ENCODE measurements at regions not wholly inside any gene's neighbourhood (a gene's known extent, or its start where the extent isn't known, plus 50 kb on each side); places are given as distances from the start of the nearest gene placed in this dataset.

GRCh38 chr1:193960499-193960898 lies 774.1 kb upstream of the B3GALT2 start:
- intact Hi-C loops (cut with micrococcal nuclease) = no loop called here
- POLR2A ChIA-PET = interaction anchor here (0.5 kb wide), 1 partner anchor 10 kb away, joined by 3 read pairs; no protein-coding TSS in a partner anchor
- Mint-ChIP-seq H3K4me1 (ENCODE audit: insufficient read depth, unreplicated experiment) (no peaks in the 10 kb centered on the region), H3K27me3 (ENCODE audit: insufficient read depth, unreplicated experiment) (no peaks in the 10 kb centered on the region), H3K9me3 (ENCODE audit: unreplicated experiment) (peaks cover 8% of the 10 kb centered on the region), H3K36me3 (ENCODE audit: insufficient read depth, unreplicated experiment) (no peaks in the 10 kb centered on the region), H3K27ac (ENCODE audit: low read depth, unreplicated experiment) (no peak overlapping the region), H3K4me3 (ENCODE audit: unreplicated experiment) (no peak overlapping the region)
- no peak for DNase-seq (ENCODE audit: unreplicated experiment)
- CTCF ChIA-PET = no interaction called here
- TF ChIP-seq CTCF (IDR thresholded peaks at IDR 0.05; ENCODE audit: unreplicated experiment) = no peak
- no TSS peak for BruUV-seq (replicated peaks)

GRCh38 chr1:193960040-193960439 lies 773.6 kb upstream of the B3GALT2 start:
- Mint-ChIP-seq H3K36me3 (ENCODE audit: insufficient read depth, unreplicated experiment) (no peaks in the 10 kb centered on the region), H3K4me3 (ENCODE audit: unreplicated experiment) (no peak overlapping the region), H3K27me3 (ENCODE audit: insufficient read depth, unreplicated experiment) (no peaks in the 10 kb centered on the region), H3K27ac (ENCODE audit: low read depth, unreplicated experiment) (no peak overlapping the region), H3K4me1 (ENCODE audit: insufficient read depth, unreplicated experiment) (no peaks in the 10 kb centered on the region), H3K9me3 (ENCODE audit: unreplicated experiment) (peaks cover 8% of the 10 kb centered on the region)
- TF ChIP-seq CTCF (IDR thresholded peaks at IDR 0.05; ENCODE audit: unreplicated experiment) = no peak
- ChIA-PET POLR2A (no interaction called here), CTCF (no interaction called here)
- no TSS peak for BruUV-seq (replicated peaks)
- DNase-seq (ENCODE audit: unreplicated experiment) = no peak
- intact Hi-C loops (cut with micrococcal nuclease) = no loop called here

- no peak overlapping the region for H3K4me3 Mint-ChIP-seq (ENCODE audit: unreplicated experiment)
- no peaks in the 10 kb centered on the region for H3K27me3 Mint-ChIP-seq (ENCODE audit: insufficient read depth, unreplicated experiment)
- CTCF ChIA-PET = no interaction called here
- H3K36me3 Mint-ChIP-seq (ENCODE audit: insufficient read depth, unreplicated experiment) = no peaks in the 10 kb centered on the region
- peaks cover 8% of the 10 kb centered on the region for H3K9me3 Mint-ChIP-seq (ENCODE audit: unreplicated experiment)
- BruUV-seq (replicated peaks) = no TSS peak
- POLR2A ChIA-PET = interaction anchor here (0.7 kb wide), 1 partner anchor 419 kb away, joined by 3 read pairs; no protein-coding TSS in a partner anchor
- H3K27ac Mint-ChIP-seq (ENCODE audit: low read depth, unreplicated experiment) = no peak overlapping the region
- intact Hi-C loops (cut with micrococcal nuclease) = no loop called here
- DNase-seq (ENCODE audit: unreplicated experiment) = no peak
- TF ChIP-seq CTCF (IDR thresholded peaks at IDR 0.05; ENCODE audit: unreplicated experiment) = no peak
- peaks cover 6% of the 10 kb centered on the region for H3K4me1 Mint-ChIP-seq (ENCODE audit: insufficient read depth, unreplicated experiment)
Measured at GRCh38 chr1:193957556-193958095, 771.2 kb upstream of the B3GALT2 start.

GRCh38 chr1:193952778-193953374 lies 766.5 kb upstream of the B3GALT2 start:
- TF ChIP-seq CTCF (IDR thresholded peaks at IDR 0.05; ENCODE audit: unreplicated experiment) = no peak
- ChIA-PET CTCF (interaction anchor here (0.8 to 0.9 kb wide), 2 partner anchors 47 to 789 kb away, joined by 3 to 4 read pairs; no protein-coding TSS in a partner anchor), POLR2A (no interaction called here)
- intact Hi-C loops (cut with micrococcal nuclease) = no loop called here
- Mint-ChIP-seq H3K4me1 (ENCODE audit: insufficient read depth, unreplicated experiment) (peaks cover 13% of the 10 kb centered on the region), H3K36me3 (ENCODE audit: insufficient read depth, unreplicated experiment) (no peaks in the 10 kb centered on the region), H3K9me3 (ENCODE audit: unreplicated experiment) (peaks cover 5% of the 10 kb centered on the region), H3K4me3 (ENCODE audit: unreplicated experiment) (no peak overlapping the region), H3K27me3 (ENCODE audit: insufficient read depth, unreplicated experiment) (no peaks in the 10 kb centered on the region), H3K27ac (ENCODE audit: low read depth, unreplicated experiment) (no peak overlapping the region)
- BruUV-seq (replicated peaks) = no TSS peak
- DNase-seq (ENCODE audit: unreplicated experiment) = no peak
